Activated CD4-positive, alpha-beta memory T cell treated with anti-CD3 and anti-CD28 coated beads for 36 hours (primary cell): ENCODE measurements at regions not wholly inside any gene's neighbourhood (a gene's known extent, or its start where the extent isn't known, plus 50 kb on each side); places are given as distances from the start of the nearest gene placed in this dataset.

Experiments used
- CTCF ChIA-PET: fragments of 350-600 bp; sonication (Branson Sonifier 250); formaldehyde crosslinking; loops from one replicate; lab custom pipeline; 2021; ENCODE audit warnings: antibody characterized with exemption, inconsistent platforms; lab: Charles Lee
- POLR2A ChIA-PET: fragments of 350-600 bp; sonication (Branson Sonifier 250); formaldehyde crosslinking; loops from one replicate; lab custom pipeline; 2021; ENCODE audit warnings: antibody characterized with exemption; lab: Charles Lee
- DNase-seq: peaks from one replicate; pipeline ENCODE4 v3.0.0-alpha.2; 2020
- H3K27ac Mint-ChIP-seq: one replicate; pipeline ENCODE4 v1.8.0; 2021; ENCODE audit warnings: mixed read lengths
- H3K27me3 Mint-ChIP-seq: one replicate; pipeline ENCODE4 v1.8.0; 2021; ENCODE audit warnings: mixed read lengths
- H3K36me3 Mint-ChIP-seq: one replicate; pipeline ENCODE4 v1.8.0; 2021; ENCODE audit warnings: mixed read lengths
- H3K4me1 Mint-ChIP-seq: one replicate; pipeline ENCODE4 v1.8.0; 2021; ENCODE audit warnings: low read depth, mixed read lengths
- H3K4me3 Mint-ChIP-seq: one replicate; pipeline ENCODE4 v1.8.0; 2021; ENCODE audit warnings: mild to moderate bottlenecking, mixed read lengths
- H3K9me3 Mint-ChIP-seq: one replicate; pipeline ENCODE4 v1.8.0; 2021; ENCODE audit warnings: mixed read lengths
- intact Hi-C: fragments of 100-400 bp; cut with micrococcal nuclease; formaldehyde crosslinking; loops from one replicate; pipeline ENCODE4 v1.15.1; 2023

DNA sequence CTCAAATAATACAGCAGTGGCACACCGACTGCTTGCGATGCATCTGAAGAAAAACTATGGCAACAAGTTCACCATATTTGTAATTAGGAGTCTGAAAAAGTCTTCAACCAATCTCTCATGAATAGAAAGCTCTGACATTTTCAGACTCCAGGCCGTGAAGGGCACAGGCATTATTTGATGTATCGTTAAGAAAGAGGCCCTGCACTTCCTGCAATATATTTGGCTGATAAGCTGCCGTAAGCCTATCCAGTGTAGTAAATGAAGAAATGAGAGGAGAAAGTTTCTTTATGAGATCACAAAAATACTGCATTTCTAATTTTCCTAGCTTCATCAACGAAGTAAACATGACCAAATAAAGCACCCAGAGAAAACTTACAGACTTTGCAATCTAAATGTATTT is 613.8 kb upstream of the TECRL start:
- H3K4me1 Mint-ChIP-seq = no peaks in the 10 kb centered on the region
- no peak overlapping the region for H3K4me3 Mint-ChIP-seq
- no peaks in the 10 kb centered on the region for H3K36me3 Mint-ChIP-seq
- H3K27me3 Mint-ChIP-seq = no peaks in the 10 kb centered on the region
- POLR2A ChIA-PET = no interaction called here
- peaks cover 6% of the 10 kb centered on the region for H3K9me3 Mint-ChIP-seq
- no peak overlapping the region for H3K27ac Mint-ChIP-seq
- no peak for DNase-seq
- intact Hi-C loops = no loop called here
- CTCF ChIA-PET = no interaction called here

DNA sequence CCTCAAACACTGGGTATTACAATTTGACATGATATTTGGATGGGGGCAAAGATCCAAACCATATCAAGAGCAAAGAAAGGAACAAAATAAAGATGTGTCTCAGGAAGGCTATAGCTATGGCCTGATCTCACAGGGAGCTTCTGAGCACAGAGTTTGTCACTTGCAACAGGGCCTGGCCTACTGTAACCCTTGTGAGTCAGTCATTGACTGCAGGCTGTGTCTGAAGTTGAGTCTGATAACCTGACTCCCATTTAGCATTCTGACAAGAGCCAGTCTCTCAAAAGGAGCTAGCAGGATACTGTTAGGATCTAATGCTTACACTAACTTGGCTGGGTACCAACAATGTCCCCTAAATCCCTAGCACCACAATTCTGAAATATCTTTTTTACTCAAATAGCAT is 612.5 kb upstream of the TECRL start:
- Mint-ChIP-seq H3K36me3 (no peaks in the 10 kb centered on the region), H3K9me3 (no peaks in the 10 kb centered on the region), H3K27ac (no peak overlapping the region), H3K4me3 (no peak overlapping the region), H3K4me1 (no peaks in the 10 kb centered on the region), H3K27me3 (no peaks in the 10 kb centered on the region)
- intact Hi-C loops = no loop called here
- no peak for DNase-seq
- ChIA-PET POLR2A (no interaction called here), CTCF (no interaction called here)

DNA sequence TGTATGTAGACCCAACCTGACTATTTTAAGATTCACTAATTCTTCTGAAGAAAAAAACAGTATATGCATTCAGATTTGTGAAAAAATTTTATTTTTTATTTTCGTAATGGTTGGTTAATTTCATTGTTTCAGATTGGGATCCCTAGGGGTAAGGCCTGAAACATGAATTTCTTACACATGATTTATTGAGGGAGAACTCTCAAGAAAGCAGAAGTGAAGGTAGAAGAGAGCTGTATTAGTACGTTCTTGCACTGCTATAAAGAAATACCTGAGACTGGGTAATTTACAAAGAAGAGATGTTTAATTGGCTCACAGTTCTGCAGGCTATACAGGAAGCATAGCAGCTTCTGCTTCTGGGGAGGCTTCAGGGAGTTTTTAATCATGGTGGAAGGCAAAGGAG is 611.9 kb upstream of the TECRL start:
- Mint-ChIP-seq H3K9me3 (peaks cover 2% of the 10 kb centered on the region), H3K4me3 (no peak overlapping the region), H3K27ac (no peak overlapping the region), H3K4me1 (no peaks in the 10 kb centered on the region), H3K36me3 (no peaks in the 10 kb centered on the region), H3K27me3 (no peaks in the 10 kb centered on the region)
- ChIA-PET CTCF (no interaction called here), POLR2A (no interaction called here)
- no peak for DNase-seq
- intact Hi-C loops = no loop called here

DNA sequence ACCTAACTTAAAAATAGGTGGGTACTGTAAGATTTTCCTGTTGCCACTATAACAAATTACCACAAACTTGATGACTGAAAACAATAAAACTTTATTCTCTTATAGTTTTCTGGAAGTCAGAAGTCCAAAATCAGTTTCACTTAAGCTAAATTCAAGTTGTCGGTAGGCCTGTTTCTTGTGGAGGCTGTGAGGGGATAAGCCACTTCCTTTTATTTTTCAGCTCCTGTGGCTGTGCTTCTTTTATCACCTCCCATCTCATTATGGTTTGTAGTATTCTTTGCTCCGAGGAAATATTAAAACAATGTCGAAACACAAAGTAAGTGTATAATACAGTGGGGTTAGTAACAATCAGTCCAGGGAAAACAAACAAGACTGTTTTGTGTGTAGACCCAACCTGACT is 610.5 kb upstream of the TECRL start:
- ChIA-PET CTCF (no interaction called here), POLR2A (no interaction called here)
- intact Hi-C loops = no loop called here
- H3K4me3 Mint-ChIP-seq = no peak overlapping the region
- no peak for DNase-seq
- H3K36me3 Mint-ChIP-seq = no peaks in the 10 kb centered on the region
- no peak overlapping the region for H3K27ac Mint-ChIP-seq
- H3K9me3 Mint-ChIP-seq = peaks cover 2% of the 10 kb centered on the region
- H3K27me3 Mint-ChIP-seq = no peaks in the 10 kb centered on the region
- no peaks in the 10 kb centered on the region for H3K4me1 Mint-ChIP-seq

DNA sequence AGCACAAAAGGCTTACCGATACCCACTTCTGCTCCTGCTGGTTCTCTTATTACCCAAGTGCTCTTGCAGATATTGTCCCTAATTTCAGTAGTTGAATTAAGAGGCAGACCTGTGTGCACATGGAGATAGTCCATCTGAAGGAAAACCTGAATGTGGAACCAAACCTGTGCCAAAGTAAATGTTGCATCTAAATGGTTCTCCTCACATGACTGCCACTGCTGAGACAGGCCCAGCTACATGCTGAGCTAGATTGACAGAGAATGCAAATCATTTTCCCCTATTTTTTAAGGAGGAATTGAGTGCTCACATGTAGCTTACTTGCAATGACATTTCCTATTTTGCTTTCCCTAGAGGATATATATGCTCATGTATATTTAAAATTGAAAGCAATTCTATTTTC is 609.1 kb upstream of the TECRL start:
- H3K9me3 Mint-ChIP-seq = peaks cover 2% of the 10 kb centered on the region

DNA sequence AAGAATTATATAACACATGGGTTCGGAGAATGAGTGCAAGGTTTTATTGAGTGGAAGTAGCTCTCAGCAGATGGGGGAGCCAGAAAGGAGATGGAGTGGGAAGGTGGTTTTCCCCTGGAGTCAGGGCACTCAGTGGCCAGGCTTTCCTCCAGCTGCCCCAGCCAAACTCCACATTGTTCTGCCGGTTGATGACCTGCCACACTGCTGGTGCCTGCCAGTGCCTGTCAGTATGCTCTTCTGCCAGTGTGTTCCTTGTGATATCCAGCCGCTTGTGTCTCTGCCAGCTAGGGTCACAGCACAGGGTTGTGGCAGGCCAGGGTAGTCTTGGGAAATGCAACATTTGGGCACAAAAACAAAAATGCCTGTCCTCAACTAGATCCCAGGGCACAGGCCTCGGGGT is 604.8 kb upstream of the TECRL start:
- POLR2A ChIA-PET = no interaction called here
- Mint-ChIP-seq H3K9me3 (peaks cover 2% of the 10 kb centered on the region), H3K4me1 (no peaks in the 10 kb centered on the region), H3K27me3 (no peaks in the 10 kb centered on the region), H3K4me3 (no peak overlapping the region), H3K27ac (no peak overlapping the region), H3K36me3 (no peaks in the 10 kb centered on the region)
- no peak for DNase-seq
- CTCF ChIA-PET = no interaction called here
- intact Hi-C loops = no loop called here

More for the DNA sequence above, 609.1 kb upstream of the TECRL start:
- Mint-ChIP-seq H3K4me3 (no peak overlapping the region), H3K27ac (no peak overlapping the region), H3K36me3 (no peaks in the 10 kb centered on the region), H3K27me3 (no peaks in the 10 kb centered on the region), H3K4me1 (no peaks in the 10 kb centered on the region)
- DNase-seq = no peak
- CTCF ChIA-PET = no interaction called here
- intact Hi-C loops = no loop called here
- POLR2A ChIA-PET = no interaction called here

DNA sequence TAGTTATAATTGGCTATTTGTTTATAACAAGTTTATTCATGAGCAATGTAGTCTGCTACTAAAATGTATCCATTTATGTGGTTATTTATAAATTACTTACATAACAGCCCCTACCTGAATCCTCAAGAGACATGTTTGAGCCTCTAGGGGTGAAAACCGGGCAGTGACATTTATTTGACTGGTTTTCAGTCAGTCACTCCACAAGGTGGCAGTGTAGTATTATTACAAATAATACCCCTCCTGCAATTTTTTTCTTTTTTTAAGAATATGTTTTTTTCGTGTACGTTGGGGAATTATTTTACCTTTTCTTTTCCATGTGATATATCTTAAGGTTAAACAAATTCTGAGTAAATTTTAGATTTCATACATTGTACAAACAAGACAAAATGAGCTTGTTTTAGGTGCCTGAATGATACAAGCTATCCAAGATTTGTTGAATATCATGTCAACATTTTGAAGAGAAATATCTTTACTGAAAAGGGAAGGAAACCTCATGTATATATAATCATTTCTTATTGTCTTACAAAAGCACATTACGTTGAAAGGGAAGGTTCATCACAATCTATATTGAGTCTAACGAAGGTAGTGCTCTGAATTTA is 598.7 kb upstream of the TECRL start:
- Mint-ChIP-seq H3K27ac (no peak overlapping the region), H3K36me3 (no peaks in the 10 kb centered on the region), H3K27me3 (no peaks in the 10 kb centered on the region), H3K4me1 (no peaks in the 10 kb centered on the region), H3K4me3 (no peak overlapping the region), H3K9me3 (peaks cover 5% of the 10 kb centered on the region)
- intact Hi-C loops = no loop called here
- POLR2A ChIA-PET = no interaction called here
- CTCF ChIA-PET = no interaction called here
- no peak for DNase-seq

DNA sequence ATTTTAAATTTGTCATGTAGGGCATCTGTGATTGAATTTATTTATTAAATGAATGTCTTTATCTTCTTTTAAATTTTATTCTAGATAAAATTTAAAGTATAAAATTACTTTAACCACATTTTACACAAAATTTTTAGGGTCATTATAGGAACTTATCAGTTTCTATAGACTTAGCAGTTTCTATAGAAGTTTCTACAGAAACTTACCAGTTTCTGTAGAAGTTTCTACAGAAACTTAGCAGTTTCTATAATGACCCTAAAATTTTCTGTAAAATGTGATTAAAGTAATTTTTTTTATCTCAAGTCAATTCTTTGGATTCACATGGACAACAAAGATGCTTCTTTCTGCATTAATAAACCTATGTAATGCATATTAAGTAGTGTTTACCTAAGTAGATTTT is 565.9 kb upstream of the TECRL start:
- Mint-ChIP-seq H3K27me3 (no peaks in the 10 kb centered on the region), H3K9me3 (peaks cover 4% of the 10 kb centered on the region), H3K27ac (no peak overlapping the region), H3K4me3 (no peak overlapping the region), H3K36me3 (no peaks in the 10 kb centered on the region), H3K4me1 (no peaks in the 10 kb centered on the region)
- intact Hi-C loops = no loop called here
- no peak for DNase-seq
- ChIA-PET POLR2A (no interaction called here), CTCF (no interaction called here)

DNA sequence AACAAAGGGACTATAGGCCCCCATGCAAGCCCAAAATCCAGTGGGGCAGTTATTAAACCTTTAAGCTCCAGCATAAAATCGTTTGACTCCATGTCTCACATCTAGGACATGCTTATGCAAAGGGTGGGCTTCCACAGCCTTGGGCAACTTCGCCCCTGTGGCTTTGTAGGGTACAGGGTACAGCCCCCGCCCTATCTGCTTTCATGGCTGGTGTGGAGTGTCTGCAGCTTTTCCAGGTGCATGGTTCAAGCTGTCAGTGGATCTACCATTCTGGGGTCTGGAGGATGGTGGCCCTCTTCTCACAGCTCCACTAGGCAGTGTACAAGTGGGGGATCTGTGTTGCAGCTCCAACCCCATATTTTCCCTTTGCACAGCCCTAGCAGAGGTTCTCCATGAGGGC is 559.8 kb upstream of the TECRL start:
- no peak for DNase-seq
- H3K36me3 Mint-ChIP-seq = no peaks in the 10 kb centered on the region
- no peak overlapping the region for H3K4me3 Mint-ChIP-seq
- intact Hi-C loops = loop anchor here (5.0 kb wide), 1 partner anchor 187 kb away; no protein-coding TSS in a partner anchor
- H3K27me3 Mint-ChIP-seq = no peaks in the 10 kb centered on the region
- H3K27ac Mint-ChIP-seq = no peak overlapping the region
- ChIA-PET POLR2A (no interaction called here), CTCF (no interaction called here)
- H3K9me3 Mint-ChIP-seq = peaks cover 13% of the 10 kb centered on the region
- H3K4me1 Mint-ChIP-seq = no peaks in the 10 kb centered on the region

DNA sequence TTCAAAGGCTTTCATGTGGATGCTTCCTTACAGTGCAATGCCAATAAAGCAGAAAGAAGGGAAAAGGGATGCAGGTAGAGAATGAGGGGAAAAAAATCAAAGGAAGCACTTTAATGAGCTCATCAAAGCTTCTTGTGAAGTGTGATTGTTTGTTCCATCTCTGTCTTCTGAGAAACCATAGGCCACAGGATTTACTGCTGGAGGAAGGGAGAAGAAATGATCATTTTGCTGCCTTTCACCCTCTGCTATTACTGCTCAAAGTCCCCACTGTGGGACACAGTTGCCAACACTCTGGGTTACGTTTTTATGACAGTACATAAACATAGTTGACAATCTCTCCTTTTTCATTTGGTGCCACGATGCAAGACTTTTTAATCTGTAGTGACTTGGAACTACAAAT is 558.0 kb upstream of the TECRL start:
- Mint-ChIP-seq H3K27me3 (no peaks in the 10 kb centered on the region), H3K36me3 (no peaks in the 10 kb centered on the region), H3K27ac (no peak overlapping the region), H3K4me1 (no peaks in the 10 kb centered on the region), H3K9me3 (peaks cover 14% of the 10 kb centered on the region), H3K4me3 (no peak overlapping the region)
- no peak for DNase-seq
- ChIA-PET CTCF (no interaction called here), POLR2A (no interaction called here)
- intact Hi-C loops = loop anchor here (5.0 kb wide), 1 partner anchor 185 kb away; no protein-coding TSS in a partner anchor

DNA sequence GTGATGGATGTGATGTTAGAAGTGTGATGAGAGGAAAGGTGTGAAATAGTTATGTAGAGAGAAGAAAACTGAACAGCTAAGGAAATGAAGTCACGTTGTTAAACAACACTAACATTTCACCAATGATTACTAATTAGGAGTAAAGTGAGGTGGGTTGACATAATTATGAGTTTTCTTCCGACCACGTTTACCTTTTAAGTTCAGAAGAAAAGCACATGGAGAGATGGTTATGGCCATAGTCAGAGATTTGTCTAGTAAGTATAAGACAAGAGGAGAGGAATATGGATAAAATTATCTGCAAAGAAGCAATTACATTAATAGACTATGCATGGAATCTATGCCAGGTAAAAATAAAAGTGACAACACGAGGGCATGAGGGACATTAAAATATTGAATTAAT is 551.3 kb upstream of the TECRL start:
- ChIA-PET POLR2A (no interaction called here), CTCF (no interaction called here)
- no peaks in the 10 kb centered on the region for H3K36me3 Mint-ChIP-seq
- no peak for DNase-seq
- no peaks in the 10 kb centered on the region for H3K27me3 Mint-ChIP-seq
- no peak overlapping the region for H3K4me3 Mint-ChIP-seq
- peaks cover 20% of the 10 kb centered on the region for H3K9me3 Mint-ChIP-seq
- intact Hi-C loops = no loop called here
- no peak overlapping the region for H3K27ac Mint-ChIP-seq
- no peaks in the 10 kb centered on the region for H3K4me1 Mint-ChIP-seq

DNA sequence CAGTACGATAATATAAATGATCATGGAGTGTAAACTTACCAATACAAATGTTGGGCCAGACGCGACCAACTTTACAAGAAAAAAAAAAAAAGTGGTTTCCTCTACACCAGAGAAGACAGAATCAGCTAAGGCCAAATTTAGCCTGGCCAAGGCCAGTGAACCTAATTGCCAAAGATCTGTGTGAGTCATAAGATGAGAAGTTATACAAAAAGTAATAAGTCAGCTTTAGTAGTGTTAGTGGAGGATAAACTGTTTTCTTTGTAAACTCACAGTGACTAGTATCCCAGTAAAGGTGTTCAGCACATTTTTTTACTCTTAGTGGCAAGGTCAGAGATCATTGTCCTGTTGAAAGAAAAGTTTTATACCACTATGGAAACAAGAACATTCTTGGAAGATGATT is 531.4 kb upstream of the TECRL start:
- Mint-ChIP-seq H3K4me1 (no peaks in the 10 kb centered on the region), H3K9me3 (peaks cover 12% of the 10 kb centered on the region), H3K27ac (no peak overlapping the region), H3K36me3 (no peaks in the 10 kb centered on the region), H3K27me3 (no peaks in the 10 kb centered on the region), H3K4me3 (no peak overlapping the region)
- intact Hi-C loops = no loop called here
- ChIA-PET CTCF (no interaction called here), POLR2A (no interaction called here)
- no peak for DNase-seq

DNA sequence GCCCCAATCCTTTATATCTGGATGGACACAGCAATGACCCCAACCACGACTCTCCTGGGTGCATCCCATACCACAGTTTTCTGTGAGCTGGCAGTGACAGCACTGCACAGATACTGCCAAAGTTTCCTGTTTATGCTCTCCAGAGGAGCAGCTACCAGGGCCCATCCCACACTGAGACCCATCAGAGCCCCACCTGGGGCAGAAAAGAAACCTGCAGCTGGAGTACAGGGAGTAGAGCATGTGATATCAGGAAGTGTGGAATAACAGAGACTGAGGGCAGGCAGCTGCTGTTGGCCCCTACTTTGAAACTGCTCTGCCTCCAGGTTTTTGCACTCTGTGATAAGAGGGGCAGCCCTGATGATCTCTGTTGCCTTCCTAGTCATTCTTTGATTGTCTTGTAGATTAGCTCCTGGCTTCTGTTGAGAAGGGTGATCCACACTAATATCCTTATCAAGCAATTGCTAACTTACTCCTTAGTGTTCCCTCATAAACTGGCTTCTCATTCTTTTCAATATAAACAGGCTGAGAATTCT is 526.3 kb upstream of the TECRL start:
- H3K4me1 Mint-ChIP-seq = no peaks in the 10 kb centered on the region
- ChIA-PET CTCF (no interaction called here), POLR2A (no interaction called here)
- H3K27ac Mint-ChIP-seq = no peak overlapping the region
- H3K4me3 Mint-ChIP-seq = no peak overlapping the region
- H3K9me3 Mint-ChIP-seq = peaks cover 22% of the 10 kb centered on the region
- DNase-seq = no peak
- intact Hi-C loops = no loop called here
- H3K27me3 Mint-ChIP-seq = no peaks in the 10 kb centered on the region
- no peaks in the 10 kb centered on the region for H3K36me3 Mint-ChIP-seq
